AG08395 (cell line): ENCODE measurements at regions not wholly inside any gene's neighbourhood (a gene's known extent, or its start where the extent isn't known, plus 50 kb on each side); places are given as distances from the start of the nearest gene placed in this dataset.

Experiments used
- DNase-seq: peaks from one replicate; pipeline ENCODE4 v3.0.0; 2012; ENCODE audit warnings: mixed read lengths, low spot score

DNA sequence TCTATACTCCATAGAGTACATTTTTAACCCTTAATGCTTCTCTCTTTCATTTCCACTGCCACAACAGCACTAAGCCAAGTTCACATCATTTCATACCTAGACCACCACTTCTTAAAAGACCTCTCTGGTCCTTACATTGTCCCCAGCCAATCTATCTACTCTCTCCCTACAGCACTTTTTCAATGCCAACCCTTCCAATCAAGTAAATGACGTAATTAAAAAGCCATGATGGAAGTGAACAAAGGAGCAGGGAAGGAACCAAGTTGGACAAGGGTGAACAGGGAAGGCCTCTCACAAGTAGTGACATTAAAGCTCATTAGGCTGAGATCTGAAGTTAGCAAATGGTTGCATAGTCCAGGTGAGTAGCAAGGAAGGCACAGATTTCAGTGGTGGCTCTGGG lies 195.1 kb upstream of the CCDC150 start:
- DNase-seq: no peak

DNA sequence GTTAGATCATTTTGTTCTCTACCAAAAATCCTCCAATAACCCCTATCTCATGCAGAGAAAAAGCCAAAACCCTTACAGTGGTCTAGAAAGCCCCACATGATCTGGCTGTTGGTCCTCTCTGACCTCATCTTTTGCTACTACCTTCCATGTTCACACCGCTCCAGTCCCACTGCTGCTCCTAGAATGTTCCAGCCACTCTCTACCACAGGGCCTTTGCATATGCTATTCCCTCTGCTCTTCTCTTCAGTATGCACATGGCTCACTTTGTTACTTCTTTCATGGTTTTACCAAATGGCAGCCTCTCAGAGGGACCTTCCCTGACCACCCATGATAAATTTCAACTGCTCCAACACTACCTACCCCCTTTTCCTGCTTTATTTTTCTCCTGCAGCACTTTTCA lies 193.5 kb upstream of the CCDC150 start:
- no peak for DNase-seq

DNA sequence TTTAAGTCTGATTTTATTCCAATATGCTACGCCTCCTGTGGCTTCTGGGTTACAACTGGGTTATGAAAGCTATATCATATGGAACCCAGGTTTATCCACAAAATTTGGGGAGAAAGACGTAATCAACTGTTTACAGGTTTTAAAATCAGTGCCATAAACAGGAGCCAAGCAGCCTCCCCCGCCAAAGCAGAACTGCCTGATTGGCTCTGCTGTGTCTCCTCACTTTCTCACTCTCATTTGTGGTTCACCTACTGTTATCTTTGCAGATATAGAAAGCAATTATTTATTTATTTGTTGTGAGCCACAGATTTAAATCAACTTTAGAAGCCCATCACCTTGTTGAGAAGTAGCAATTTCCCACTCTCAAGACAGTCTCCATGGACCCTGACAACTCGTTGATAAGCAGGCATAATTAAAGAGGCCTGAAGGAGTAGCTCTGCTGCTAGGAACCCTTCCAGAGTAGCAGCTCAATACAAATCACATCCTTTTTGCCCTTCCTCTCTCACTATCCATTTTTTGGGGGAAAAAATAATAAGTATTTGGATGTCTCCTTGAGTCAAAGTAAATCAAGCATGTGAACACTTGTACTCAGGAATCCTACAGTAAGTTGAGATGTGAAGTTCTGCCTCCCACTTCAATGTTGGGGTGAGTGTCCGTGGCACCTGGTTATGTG lies 191.0 kb upstream of the CCDC150 start:
- no peak for DNase-seq

DNA sequence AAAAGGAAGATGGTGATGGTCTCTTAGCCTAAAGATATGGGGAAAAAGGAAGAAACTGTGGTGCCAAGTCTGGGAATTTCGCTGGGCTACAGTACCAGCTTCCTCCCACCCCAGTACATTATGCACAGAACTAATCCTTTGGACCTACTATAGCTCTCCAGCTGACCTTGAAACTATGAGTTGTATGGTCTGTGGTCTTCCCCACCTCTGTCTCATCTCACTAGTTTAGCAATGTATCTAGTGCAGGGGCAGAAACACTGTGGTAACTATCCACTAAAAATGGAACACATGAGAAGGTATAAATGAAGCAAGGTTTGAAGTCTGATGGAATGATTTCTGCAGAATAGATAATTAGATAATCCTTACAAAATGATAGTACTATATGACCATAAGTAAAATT lies 190.4 kb upstream of the CCDC150 start:
- DNase-seq: no peak

DNA sequence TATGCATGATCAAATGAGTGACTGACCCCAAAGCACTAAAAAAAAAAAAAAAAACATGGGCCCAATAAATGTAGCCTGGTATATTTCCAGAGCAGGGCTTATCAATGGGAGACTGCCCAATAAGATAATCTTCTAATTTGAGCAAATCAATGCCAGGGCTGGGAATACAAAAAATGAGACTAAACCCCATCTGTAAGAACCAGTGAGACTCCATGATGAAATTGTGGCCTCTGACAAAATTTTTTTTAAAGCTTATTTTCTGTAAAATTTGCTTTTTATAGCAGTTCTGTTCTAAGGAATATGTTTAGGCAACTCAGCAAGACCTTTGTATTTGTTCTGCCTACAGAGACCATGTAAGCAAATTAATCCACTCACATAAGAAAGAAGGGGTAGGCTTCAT lies 186.8 kb upstream of the CCDC150 start:
- DNase-seq: no peak

DNA sequence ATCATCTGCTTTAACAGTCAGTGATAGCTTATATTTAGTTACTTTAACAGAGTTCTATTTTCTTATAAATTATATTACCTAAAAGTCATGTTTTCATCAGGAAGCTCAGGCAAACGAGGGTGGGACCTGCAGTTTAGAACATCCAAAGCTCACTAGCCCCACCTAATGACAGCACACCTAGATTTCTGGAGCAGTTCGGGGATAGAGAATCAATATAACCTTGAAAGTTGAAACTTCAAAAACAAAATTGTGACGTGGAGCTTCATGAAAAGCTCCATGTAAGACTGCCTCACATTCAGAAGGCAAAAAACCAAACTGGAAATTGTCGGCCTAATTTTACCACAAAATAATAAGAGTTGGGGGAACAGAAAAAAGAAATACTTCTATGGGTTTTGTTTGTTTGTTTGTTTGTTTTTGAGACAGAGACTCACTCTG lies 185.9 kb upstream of the CCDC150 start:
- DNase-seq: peak; percentile 29

DNA sequence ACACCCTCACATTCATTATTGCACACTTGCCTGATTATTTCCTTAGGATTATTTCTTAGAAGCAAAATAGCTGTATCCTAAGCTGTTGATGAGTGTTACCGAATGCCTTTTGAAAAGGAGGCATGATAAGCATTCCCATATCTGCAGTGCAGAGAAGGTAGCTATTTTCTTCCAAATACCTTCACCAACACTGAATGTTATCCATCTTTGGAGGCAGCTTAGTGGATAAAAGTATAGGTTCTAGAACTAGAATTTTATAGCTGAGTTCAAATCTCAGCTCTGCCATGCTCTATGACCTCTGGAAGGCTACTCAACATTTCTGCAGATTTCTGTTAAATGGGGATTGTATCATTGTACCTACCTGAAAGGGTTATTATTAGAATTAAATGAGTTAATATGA lies 185.0 kb upstream of the CCDC150 start:
- DNase-seq: no peak

DNA sequence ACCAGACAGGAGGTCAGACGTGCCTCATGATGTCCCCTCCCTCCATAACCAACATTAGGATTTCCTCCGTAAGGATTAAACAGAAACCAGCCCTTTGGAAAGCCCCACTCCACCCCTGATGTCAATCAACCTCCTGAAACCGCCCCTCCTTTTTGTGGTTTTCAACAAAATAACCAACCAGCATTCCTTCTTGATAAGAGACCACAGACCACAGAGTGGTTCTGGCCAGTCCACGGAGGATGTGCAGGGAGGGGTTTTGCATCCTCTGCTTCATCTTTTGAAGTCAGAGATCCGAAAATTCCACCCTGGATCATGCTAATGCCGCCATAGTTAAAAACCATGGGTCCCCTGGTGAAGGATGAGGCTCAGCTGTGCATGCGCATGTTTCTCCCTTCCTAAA lies 180.0 kb upstream of the CCDC150 start:
- DNase-seq: no peak

DNA sequence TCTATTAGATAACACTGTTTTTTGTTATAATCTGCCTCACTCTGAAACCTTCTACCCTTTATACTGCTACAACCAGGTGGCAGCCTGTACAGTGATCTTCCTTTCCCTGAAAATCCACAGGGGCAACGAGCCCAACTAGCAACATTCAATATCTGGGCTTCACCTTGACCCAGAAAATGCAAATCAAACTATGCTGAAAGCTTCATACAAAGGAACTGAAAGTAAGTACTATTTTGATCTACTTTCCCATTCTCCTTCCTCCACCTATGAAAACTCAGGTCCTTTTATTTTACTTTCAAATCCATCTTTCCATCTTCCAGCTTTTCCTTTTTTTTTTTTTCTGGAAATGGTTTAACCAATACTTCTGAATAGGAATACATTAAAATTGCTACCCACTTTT lies 175.8 kb upstream of the CCDC150 start:
- DNase-seq: no peak

DNA sequence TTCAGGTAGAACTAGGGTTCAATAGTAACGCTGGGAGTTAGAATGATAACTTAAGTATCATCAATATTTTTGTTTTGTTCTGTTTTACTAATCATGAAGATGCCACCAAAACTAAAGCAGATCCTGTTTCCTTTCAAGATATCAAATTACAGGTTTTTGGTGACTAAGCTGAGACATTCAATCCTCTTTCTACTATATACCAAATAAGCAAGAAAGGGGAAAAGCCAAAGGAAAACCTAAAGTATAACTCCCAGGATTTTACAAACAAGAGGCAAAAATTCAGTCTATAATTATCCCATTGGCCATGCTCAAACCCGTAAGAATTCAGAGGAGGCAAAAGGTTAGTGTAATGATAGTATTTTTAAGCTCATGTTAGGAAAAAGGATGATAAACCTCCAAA lies 175.2 kb upstream of the CCDC150 start:
- DNase-seq: no peak

DNA sequence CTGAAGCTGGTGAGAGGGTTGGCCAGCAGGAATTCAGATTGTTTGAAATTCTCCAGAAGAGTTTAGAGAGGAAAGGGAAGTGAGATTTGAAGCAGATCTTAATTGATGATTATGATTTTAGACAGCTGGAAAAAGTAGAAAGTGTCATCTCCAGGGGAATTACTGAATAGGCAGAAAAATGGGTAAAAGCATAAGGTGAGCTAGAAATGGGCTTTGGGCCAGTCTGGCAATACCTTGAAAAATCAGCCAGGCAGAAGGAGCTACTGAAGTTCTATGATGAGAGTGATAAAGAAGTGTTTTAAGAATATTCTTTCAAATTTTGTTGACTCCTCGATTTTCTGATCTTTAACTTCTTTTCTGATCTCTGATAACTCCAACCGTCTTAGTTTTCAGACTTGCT lies 172.9 kb upstream of the CCDC150 start:
- no peak for DNase-seq

DNA sequence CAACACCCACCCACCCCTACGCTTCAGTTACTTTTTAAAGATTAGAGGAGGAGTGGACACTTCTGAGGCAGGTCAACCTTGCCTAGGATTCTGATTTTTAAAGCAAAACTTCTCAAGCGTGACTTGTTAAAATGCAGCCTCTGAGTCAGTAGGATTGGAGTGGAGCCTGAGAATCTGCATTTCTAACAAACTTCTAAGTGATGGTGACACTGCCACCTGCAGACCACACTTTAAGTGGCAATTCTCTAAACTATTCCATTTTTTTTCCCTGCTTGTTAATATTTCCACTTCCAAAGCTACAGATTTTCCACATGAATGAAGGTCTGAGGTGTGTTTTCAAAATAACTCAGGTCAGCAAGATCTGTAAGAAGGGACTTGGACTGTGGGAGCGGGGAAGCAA lies 171.1 kb upstream of the CCDC150 start:
- no peak for DNase-seq

DNA sequence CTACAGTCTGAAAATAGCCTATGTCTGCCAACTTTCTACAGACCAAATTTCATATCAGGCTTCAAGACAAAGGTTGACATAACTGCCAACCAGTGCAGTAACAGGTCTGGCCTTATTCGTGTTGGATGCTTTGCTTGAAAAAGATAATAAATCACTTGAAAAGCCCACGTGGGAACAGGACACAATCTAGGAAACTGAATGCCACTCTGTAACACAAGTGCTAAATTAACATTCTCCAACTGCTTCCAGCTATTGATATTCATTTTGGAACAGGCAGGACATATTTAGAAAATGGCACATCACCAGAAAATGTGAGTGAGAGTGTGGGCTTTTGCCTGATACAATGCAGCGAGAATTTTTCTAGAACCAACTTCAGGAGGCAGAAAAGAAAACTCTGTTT lies 165.9 kb upstream of the CCDC150 start:
- DNase-seq: no peak

DNA sequence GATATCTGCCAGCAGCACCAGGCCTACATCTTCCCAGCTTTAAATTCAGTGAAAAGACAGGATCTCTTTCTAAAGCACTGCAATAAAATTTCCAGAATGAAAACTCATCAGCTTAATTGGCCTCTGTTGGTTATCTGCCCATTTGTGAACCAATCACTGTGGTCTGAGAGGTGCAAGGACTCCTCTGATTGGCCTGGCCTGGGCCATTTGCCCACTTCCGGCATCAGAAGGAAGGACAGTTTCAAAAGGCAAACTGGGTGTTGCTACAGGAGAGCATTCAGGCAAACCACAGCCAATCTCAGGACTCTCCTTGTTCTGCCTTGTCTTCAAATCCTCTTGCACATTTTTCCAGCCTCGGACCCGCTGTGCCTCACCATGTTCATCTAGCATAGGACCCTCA lies 163.9 kb upstream of the CCDC150 start:
- no peak for DNase-seq

DNA sequence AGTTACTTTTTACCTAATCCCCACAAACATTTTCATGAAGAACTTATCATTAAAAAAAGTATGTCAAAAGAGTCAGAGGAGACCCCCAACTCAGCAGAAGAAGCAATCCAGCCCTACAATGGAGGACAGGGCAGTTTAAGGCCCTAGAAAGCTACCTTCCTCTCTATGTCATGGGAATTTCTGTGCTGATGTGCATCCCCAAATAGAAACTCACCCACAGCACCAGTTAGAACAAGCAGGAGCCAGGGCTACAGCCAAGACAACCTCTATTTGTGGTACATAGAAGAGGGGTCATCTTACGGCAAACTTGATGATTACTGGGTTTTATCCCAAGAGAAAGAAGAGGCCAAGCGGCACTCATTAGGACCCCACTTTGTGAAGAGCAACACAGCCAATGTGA lies 160.9 kb upstream of the CCDC150 start:
- no peak for DNase-seq

DNA sequence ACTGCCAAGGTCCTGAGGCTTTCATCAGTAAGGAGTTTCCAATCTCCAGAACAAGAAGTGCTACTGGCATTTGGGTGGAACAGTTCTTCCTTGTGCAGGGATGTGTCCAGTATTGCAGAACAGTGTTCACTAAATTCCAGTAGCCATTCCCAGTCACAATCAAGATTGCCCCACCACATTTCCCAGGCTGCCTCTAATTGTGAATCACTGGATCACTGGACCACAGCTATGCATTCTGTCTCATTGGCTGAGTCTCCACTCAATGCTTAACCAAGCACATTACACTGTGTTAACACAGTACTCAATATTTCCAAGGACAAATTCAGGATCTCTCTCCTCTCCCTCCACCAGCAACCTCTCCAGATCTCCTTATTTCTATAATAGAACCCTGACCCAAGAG lies 160.2 kb upstream of the CCDC150 start:
- peak; percentile 86 for DNase-seq

DNA sequence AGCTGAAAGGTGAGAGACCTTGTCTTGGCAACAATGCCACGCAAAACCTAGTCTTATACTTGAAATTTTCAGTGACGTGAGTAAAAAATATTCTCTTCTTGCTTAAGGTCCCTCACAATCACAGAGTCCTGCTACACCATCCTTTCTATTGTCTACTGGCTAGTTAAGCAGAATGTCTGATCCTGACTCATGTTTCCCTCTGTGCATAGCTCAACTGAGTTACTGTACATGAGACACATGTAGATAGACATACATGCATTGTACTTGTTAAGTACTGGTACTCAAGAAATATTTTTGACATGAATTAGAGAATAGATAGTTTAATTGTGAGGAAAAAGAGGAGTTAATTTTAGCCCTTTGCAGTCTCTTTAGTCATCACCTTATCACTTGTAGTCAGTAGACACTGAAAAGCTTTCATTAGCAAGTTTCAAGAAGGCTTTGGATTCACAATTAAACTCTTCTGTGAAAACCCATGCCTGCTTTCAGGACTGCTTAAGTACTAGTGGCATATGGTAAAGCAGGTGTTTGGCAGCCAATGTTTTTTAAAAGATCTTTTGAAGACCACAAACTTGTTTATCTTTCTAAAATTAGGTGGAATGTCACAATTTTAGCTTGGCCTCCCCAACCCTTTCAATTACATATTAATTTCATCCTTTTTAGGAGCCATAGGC lies 158.7 kb upstream of the CCDC150 start:
- DNase-seq: no peak

DNA sequence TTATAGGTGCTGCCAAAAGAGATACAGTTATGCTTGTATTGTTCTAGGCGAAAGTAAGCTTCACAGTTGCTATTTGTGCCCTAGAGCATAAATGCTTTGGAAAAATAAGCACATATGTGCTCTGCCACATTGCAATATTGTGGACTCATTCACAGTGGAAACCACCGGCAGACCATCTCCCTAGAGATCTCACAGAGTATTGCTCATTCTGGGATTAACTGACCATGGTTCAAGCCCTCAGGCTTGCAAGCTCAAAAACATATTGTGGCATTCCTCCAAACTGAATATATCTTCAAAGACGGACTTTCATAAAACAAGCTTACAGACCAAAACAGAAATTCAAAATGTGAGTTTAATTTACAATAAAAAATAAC lies 158.2 kb upstream of the CCDC150 start:
- DNase-seq: peak; percentile 77

DNA sequence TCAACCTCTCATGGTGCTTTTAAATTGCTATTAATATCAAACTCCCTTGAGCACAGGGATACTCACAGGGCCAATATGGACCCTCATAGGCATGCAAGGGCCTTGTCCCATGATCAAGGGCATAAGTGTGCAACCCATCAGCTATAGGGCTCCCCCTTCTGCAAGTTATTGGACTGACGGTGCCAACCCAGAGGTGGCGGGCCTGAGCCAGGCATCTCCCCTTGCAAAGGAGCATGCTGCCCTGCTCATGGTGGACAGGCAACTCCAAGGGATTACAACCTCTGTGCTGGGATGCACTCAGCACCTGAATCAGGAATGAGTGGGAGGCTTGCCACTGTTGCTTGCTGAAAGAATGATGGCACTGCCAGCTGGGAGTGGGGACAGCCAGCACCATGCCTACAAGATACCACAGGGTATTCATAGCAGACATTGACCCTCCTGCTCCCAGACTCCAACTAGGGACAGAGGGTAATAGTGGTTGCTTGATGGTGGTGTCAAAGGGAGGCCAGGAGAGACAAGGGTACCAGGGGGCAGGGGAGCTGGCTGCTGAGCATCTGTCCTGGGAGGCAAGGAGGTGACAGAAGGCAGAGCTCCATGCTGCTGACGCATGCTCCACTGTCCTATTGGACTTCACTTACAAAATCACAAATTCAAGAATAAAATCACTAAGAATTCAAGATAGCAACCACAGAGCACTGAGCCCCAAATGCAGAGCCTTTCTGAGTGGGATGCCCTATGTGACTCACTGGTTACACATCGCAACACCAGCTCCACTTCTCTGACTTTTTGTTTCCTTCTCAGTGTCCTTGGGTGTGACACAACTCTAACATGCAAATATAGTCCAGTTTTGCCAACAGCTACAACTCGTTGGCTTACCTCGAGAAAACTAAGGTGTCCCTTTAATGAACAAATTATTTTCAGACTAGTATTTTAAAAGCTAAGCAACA lies 157.1 kb upstream of the CCDC150 start:
- peak; percentile 79 for DNase-seq

DNA sequence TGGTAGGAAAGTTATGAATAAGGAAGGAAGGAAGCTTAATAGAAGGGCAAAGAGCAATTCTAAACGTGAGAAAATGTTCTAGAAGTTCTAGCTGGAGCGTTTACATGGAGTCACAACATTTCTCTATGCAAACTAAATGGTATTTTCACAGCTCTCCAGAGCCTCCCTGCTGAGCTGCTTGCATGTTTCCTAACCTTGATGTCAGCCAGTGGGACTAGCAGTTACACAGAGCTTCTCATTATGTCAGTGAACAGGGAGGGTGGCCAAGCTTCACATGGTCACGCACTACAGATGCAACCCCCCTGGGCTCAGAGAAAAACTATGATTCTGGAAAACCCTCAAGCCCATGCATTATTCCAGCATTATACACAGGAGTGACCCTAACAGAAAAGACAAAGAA lies 153.4 kb upstream of the CCDC150 start:
- DNase-seq: no peak

DNA sequence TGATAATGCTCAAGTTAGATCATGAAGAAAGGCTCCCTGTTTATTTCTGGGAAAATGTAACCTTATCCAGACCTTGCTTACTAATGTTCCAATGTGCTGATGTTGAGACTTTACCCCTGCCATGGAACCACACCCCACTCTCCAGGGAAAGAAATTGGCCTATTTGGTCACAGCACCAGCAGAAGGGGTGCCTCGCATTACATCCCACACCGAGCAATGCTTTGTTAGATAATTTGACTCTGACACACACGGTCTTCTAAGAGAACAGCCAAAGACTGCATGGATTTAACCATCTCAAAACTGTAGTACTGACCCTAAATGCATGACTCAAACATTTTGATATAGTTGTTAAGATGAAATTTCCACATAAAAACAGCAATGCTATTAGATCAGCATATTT lies 152.1 kb upstream of the CCDC150 start:
- peak; percentile 21 for DNase-seq

DNA sequence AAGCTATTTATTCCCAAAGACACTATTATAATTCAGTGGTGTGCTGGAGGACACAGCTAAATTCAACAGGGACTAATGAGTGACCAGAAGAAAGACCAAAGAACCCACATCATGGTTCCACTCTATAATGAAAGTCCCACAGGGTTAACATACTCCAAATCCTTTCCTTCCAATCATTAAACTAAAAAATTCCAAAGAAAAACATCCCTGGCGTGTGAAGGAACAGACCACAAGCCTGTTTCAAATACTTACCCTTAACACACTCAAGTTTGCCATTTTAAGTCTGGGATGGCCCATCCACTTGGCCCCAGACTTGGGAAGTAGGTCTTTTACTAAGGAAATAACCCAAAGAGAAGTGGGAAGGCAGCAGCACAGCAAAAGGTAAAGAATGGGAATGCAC lies 150.1 kb upstream of the CCDC150 start:
- no peak for DNase-seq

DNA sequence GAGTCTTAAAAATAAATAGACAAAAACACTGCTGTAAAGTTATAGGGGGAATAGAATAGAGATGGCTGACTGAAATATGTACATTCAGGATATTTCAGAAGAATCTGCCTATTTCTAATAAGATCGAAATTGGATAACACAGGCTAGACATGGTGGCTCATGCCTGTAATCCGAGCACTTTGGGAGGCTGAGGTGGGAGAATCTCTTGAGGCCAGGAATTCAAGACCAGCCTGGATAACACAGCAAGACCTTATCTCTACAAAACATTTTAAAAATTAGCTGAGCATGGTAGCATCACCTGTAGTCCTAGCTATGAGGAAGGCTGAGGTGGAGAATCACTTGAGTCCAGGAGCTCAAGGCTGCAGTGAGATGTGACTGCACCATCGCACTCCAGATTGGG lies 146.6 kb upstream of the CCDC150 start:
- DNase-seq: no peak
